COLO829 (cell line): ENCODE measurements at regions not wholly inside any gene's neighbourhood (a gene's known extent, or its start where the extent isn't known, plus 50 kb on each side); places are given as distances from the start of the nearest gene placed in this dataset.
"Not testable (repeated sequence)": the region's sequence is repeated elsewhere in the genome, so short reads cannot be mapped to it uniquely, and the experiment has no call there.

ENCODE experiments used
- DNase-seq: peaks from one replicate; pipeline ENCODE4 v3.0.0; 2012; ENCODE audit warnings: low spot score

DNA sequence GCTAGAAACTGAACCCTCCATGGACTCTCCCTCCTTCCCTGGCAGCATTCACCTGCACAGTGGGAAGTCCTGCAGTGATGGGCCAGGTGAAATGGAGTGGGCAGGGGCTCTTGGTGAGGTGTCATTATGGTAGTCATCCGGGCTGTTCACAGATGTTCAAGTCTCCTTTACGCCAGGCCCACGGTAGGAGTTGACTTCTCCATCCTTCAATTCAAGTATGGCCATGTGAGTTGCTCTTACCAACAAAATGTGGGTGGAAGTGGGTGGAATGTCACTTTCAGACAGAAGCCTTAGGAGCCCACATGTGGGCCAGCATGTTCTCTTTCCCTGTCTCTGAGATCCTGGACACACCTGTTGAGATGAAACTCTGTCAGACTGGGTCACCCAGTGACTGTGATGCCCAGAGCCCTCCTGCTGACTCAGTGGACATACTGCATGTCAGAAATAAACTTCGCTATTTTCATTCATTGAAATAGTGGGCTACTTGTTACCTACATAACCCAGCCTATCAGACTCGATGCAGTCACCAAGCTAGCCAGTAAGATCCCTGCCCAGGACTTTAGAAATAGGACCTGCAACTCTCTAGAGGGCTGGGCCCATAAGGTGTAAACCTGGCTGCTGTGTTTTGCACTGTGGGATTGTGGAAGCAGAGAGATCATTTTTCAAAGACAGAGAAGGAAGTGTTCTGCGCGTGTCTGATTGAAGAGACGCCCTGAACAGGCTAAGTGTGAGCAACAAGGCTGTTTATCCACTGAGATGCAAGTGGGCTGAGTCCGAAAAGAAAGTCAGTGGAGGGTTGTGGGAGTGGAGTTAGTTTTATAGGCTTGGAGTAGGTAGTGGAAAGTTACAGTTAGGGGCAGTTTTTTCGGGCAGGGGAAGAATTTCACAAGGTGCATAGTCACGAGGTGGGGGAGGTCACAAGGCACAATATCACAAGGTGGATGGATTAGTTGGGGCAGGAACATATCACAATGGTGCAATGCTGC is 174.4 kb downstream of the TRIM43 start:
- DNase-seq, result not testable (repeated sequence)

DNA sequence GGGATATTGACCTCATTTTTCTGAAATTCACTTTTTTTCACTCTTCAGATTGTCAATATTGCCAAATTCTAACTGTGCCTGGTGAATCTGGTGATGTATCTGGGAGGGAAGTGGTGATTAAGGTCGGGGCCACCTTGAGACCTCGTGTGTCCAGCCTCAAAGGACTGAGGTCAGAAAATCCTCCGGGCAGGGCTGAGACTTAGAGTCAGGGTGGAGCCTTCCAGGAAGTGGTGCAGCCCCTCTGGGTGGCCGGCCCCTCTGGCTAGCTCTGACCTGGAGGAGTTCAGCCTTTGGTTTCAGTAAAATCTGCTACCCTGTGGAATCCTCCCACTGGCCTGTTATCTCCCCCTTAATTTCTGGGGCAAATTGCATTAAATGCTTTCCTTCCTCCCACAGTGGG is 175.7 kb downstream of the TRIM43 start:
- DNase-seq, result not testable (repeated sequence)

GRCh38 chr2:95767950-95768349 is 176.1 kb downstream of the TRIM43 start:
- DNase-seq, result not testable (repeated sequence)

DNA sequence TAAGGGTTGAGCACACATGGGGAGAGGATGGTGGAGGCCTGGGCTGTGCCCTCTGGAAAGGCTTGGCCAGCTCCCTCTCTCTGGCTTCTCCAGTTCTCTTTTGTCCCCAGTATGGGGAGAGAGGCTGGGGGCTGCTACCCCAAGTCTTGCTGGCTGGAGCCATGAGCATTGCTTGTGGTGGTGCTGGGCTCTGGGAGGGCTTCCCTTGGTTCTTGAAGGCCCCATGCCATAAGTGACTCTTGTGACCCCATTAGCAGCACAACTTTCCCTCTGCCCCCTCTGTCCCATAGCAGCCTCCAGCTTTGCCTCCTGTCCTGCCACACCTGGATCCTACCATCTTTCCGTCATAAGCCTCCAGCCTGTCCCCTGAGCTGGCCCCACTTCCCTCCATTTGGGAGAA is 177.5 kb downstream of the TRIM43 start:
- DNase-seq, result not testable (repeated sequence)

- DNase-seq, result not testable (repeated sequence)
Observed at GRCh38 chr2:95770726-95771125, 178.9 kb downstream of the TRIM43 start.

DNA sequence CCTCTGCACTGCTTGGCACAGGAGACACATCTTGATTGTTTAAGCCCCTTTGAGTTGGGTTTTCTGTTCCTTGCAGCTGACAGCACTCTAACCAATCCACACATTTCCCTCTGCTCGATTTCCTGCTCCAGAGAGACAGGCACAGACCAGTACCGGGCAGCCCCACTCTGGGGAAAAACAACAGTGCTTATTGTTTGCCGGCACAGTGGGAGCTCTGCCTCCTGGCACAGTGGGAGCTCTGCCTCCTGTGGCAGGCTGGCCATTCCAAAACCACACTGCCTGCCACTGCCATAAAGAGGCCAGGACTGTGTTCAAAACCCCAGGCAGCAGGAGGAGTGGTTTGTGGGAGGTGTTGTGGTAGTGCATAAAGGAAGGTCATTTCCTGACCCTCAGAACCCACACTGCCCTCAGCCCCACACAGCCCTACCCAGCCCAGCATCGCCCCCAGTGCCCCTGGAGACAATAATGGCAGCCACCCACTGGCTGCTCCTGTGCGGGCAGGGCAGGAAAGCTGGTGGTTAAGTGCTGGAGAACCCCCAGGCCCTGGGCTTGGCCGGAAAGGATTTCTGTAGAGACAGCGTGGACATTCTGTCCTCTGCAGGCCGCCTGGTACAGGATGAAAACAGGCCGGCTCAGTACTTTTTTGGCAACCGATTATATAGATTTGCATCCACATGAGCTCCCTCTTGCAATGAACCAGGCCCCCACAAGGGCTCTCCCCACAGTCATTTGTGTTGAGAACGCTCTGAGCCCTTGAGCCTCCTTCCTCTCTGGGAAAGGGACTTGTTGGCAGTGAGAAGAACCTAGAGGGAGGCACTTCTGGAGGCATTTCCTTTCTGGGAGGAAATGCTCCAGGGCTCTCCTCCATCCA is 182.8 kb downstream of the TRIM43 start:
- not testable (repeated sequence) for DNase-seq

DNA sequence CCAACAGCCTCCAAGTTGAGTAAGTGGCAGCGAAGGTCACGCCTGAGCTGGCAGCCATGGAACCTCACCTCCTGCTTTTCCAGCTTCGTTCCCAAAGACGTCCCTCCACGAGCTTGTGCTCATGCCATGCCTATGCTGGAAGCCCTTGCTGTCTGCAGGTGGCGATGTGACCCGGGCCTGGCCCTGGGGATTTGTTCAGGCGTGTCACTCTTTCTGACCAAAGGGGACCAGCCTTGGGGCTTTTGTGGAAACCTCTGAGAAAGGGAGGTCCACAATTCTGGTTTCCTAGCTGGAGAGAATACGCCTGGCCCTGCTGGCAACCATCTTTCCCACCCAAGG is 183.4 kb downstream of the TRIM43 start:
- DNase-seq, result not testable (repeated sequence)
